ENCODE measurements at regions not wholly inside any gene's neighbourhood (a gene's known extent, or its start where the extent isn't known, plus 50 kb on each side); places are given as distances from the start of the nearest gene placed in this dataset.

GRCh38 chr5:105663671-105664070 lies 2007.1 kb downstream of the EFNA5 start:
- H2BK5ac ChIP-seq (ENCODE audit: insufficient read length, low read length) = no peak overlapping the region
- H3K14ac ChIP-seq (ENCODE audit: insufficient read depth, low read length) = no peak overlapping the region
- no peak overlapping the region for H3K4ac ChIP-seq (ENCODE audit: low read depth, low read length)
- H3K56ac ChIP-seq (ENCODE audit: insufficient read length, low read depth, low read length) = no peak overlapping the region
- H3K27me3 ChIP-seq (ENCODE audit: insufficient read depth, low read length) = no peaks in the 10 kb centered on the region
- H3K18ac ChIP-seq (ENCODE audit: insufficient read length, low read depth, low read length) = no peak overlapping the region
- no peak overlapping the region for H4K5ac ChIP-seq (ENCODE audit: insufficient read length, low read depth, low read length)
- H2BK120ac ChIP-seq (ENCODE audit: low read depth, low read length, poor library complexity, severe bottlenecking) = no peak overlapping the region
- H3K23me2 ChIP-seq (ENCODE audit: insufficient read length, low read depth, low read length, poor library complexity, severe bottlenecking) = no peaks in the 10 kb centered on the region
- no peaks in the 10 kb centered on the region; a peak in 2 of 7 replicates for H3K36me3 Mint-ChIP-seq (ENCODE audit: insufficient read depth in 1 of 3, low read depth in 3 of 3)
- peaks cover 5 to 17% of the 10 kb centered on the region in 2 experiments; a peak in 4 of 5 replicates for H3K9me3 Mint-ChIP-seq
- no peak for TF ChIP-seq CTCF (conservative IDR thresholded peaks at IDR 0.05)
- H3K27ac ChIP-seq (ENCODE audit: insufficient read length, low read depth, low read length) = no peak overlapping the region
- DNase-seq = no peak
- H3K9me3 ChIP-seq (ENCODE audit: control insufficient read depth, low read depth, low read length) = no peaks in the 10 kb centered on the region
- no peak overlapping the region for H2AFZ ChIP-seq (ENCODE audit: low read length)
- H3K4me2 ChIP-seq (ENCODE audit: insufficient read depth, insufficient read length, low read length) = no peak overlapping the region
- no peak overlapping the region for H4K8ac ChIP-seq (replicated peaks; ENCODE audit: insufficient read length, low read depth, low read length)
- no peak overlapping the region for H3K9ac ChIP-seq (ENCODE audit: extremely low read depth, insufficient read length, low read length)
- no peak overlapping the region for H3K4me3 Mint-ChIP-seq
- no peaks in the 10 kb centered on the region for H3K27me3 Mint-ChIP-seq (ENCODE audit: low read depth)
- no peak overlapping the region for H3K27ac Mint-ChIP-seq
- H3K79me2 ChIP-seq (ENCODE audit: insufficient read depth, low read length) = no peaks in the 10 kb centered on the region
- H3K4me1 ChIP-seq (ENCODE audit: insufficient read depth, low read length) = no peaks in the 10 kb centered on the region
- no peak overlapping the region for H2BK12ac ChIP-seq (ENCODE audit: insufficient read length, low read depth, low read length)
- no peaks in the 10 kb centered on the region for H3K79me1 ChIP-seq (ENCODE audit: insufficient read depth, low read depth, low read length, poor library complexity, severe bottlenecking)
- no peaks in the 10 kb centered on the region for H3K4me1 Mint-ChIP-seq
- H4K20me1 ChIP-seq (ENCODE audit: control insufficient read depth, insufficient read depth, insufficient read length) = no peaks in the 10 kb centered on the region
- no peak overlapping the region for H3K23ac ChIP-seq (ENCODE audit: insufficient read length, low read depth, low read length)
- H2BK20ac ChIP-seq (ENCODE audit: low read depth, low read length, poor library complexity, severe bottlenecking) = no peak overlapping the region
- no peak overlapping the region for H3T11ph ChIP-seq (ENCODE audit: low read length)
- no peak overlapping the region for H4K91ac ChIP-seq (ENCODE audit: insufficient read length, low read depth, low read length)
- no peak overlapping the region for H2BK15ac ChIP-seq (ENCODE audit: low read depth, low read length)
- no CpG with 5 or more reads among the region's 4 CpGs for WGBS (ENCODE audit: extremely low coverage, insufficient read length, low lambda C conversion rate)
- no peak overlapping the region for H2AK5ac ChIP-seq (ENCODE audit: insufficient read length, low read length)
